Gastroesophageal sphincter (tissue), 4 donors: ENCODE measurements at regions not wholly inside any gene's neighbourhood (a gene's known extent, or its start where the extent isn't known, plus 50 kb on each side); places are given as distances from the start of the nearest gene placed in this dataset.

Experiments used
- ATAC-seq: fragments of 150-250 bp; one replicate; pipeline ENCODE4 v1.9.1; 2016; ENCODE audit warnings: mild to moderate bottlenecking, moderate library complexity
- H3K27ac ChIP-seq, 4 donors: fragments of 200-600 bp; sonication (generic) in 3 of 4; 1 replicate in 3 of 4; 2 replicates in 1 of 4; pipeline ENCODE4 v1.5.1; 2016 to 2019
- H3K27me3 ChIP-seq: fragments of 200-600 bp; sonication (generic); one replicate; pipeline ENCODE4 v1.5.1; 2019
- H3K36me3 ChIP-seq, 2 donors: fragments of 200-600 bp; sonication (generic); one replicate each; pipeline ENCODE4 v1.5.1; 2019; ENCODE audit warnings: control low read depth in 1 of 2
- H3K4me1 ChIP-seq, 3 donors: fragments of 200-600 bp; sonication (generic); 1 replicate in 2 of 3; 2 replicates in 1 of 3; pipeline ENCODE4 v1.5.1; 2016 to 2019; ENCODE audit warnings: control low read depth in 2 of 3
- H3K4me3 ChIP-seq, 2 donors: fragments of 200-600 bp; sonication (generic); one replicate each; pipeline ENCODE4 v1.5.1; 2019; ENCODE audit warnings: mild to moderate bottlenecking in 1 of 2, moderate library complexity in 1 of 2
- H3K9me3 ChIP-seq, 3 donors: fragments of 200-600 bp; sonication (generic); one replicate each; pipeline ENCODE4 v1.5.1; 2017 to 2019; ENCODE audit warnings: control low read depth in 2 of 3
- EP300 ChIP-seq: sonication (generic); formaldehyde crosslinking; IDR thresholded peaks from one replicate; pipeline ENCODE4 v1.6.1; 2017; ENCODE audit warnings: antibody characterized with exemption, mild to moderate bottlenecking
- POLR2A ChIP-seq, 2 donors: fragments of 450-650 bp; IDR thresholded peaks; one replicate each; pipeline ENCODE4 v1.6.1; 2017; ENCODE audit warnings: antibody characterized with exemption in 2 of 2, mild to moderate bottlenecking in 2 of 2, moderate library complexity in 1 of 2
- POLR2AphosphoS5 ChIP-seq: sonication (generic); formaldehyde crosslinking; IDR thresholded peaks from one replicate; pipeline ENCODE4 v1.6.1; 2017; ENCODE audit warnings: antibody characterized with exemption
- WGBS, 2 donors: methylation state at CpG; one replicate each; pipeline ENCODE4 v1.1.5; 2018; ENCODE audit warnings: low coverage in 1 of 2; 5-methylcytosine and 5-hydroxymethylcytosine counted together
- TF ChIP-seq, protein P1 (sequence below), 4 experiments: fragments of 200-600 bp in 2 of 4; fragments of 450-650 bp in 2 of 4; sonication (generic) in 1 of 4; IDR thresholded peaks; one replicate each; pipeline ENCODE4 v1.5.1; 2017 to 2019; ENCODE audit warnings: antibody characterized with exemption in 4 of 4, mild to moderate bottlenecking in 2 of 4, moderate library complexity in 2 of 4

DNA sequence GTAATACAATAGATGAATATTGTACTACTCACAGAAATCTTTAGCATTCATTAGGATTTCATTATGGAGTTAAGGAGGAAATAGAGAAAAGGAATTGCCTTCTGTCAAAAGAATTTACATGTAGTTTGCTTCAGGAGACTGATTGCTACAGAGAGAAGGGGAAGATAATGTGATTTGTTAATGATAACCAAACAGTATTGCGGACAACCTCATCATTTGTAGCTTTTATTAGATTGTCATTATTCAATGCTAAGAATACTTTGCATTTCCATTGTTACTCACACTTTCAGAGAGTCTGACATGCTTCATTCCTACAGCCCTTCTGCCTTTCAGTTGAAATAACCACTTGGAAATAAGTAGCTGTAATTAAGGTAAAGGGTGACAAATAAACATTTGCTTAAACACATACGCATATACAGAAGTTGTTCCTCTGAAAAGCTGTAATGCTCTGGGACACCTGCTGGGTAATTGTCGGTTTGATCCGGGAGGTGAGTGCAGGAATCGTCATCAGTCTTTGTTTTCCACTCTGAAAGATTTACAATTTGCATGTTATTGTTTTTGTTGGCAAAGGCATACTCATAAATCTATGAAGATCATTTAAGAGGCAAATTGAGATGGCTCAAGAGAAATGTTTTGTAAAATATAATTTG, 600.2 kb downstream of the TRHDE start:
- H3K36me3 ChIP-seq = no peaks in the 10 kb centered on the region
- WGBS, 2 donors = 49 to 50% methylated on average over 5 of the region's 5 CpGs
- no peak overlapping the region for H3K4me3 ChIP-seq
- TF ChIP-seq EP300 = no peak
- no peak for TF ChIP-seq POLR2AphosphoS5
- TF ChIP-seq, protein P1, sequence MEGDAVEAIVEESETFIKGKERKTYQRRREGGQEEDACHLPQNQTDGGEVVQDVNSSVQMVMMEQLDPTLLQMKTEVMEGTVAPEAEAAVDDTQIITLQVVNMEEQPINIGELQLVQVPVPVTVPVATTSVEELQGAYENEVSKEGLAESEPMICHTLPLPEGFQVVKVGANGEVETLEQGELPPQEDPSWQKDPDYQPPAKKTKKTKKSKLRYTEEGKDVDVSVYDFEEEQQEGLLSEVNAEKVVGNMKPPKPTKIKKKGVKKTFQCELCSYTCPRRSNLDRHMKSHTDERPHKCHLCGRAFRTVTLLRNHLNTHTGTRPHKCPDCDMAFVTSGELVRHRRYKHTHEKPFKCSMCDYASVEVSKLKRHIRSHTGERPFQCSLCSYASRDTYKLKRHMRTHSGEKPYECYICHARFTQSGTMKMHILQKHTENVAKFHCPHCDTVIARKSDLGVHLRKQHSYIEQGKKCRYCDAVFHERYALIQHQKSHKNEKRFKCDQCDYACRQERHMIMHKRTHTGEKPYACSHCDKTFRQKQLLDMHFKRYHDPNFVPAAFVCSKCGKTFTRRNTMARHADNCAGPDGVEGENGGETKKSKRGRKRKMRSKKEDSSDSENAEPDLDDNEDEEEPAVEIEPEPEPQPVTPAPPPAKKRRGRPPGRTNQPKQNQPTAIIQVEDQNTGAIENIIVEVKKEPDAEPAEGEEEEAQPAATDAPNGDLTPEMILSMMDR (IDR thresholded peaks at IDR 0.05) = no peak
- no peak for TF ChIP-seq POLR2A (IDR thresholded peaks at IDR 0.05)
- no peaks in the 10 kb centered on the region for H3K27me3 ChIP-seq
- no peaks in the 10 kb centered on the region for H3K4me1 ChIP-seq
- ATAC-seq = no peak
- no peak overlapping the region for H3K27ac ChIP-seq
- peaks cover 0 to 19% (median 0%) of the 10 kb centered on the region in 3 donors for H3K9me3 ChIP-seq

DNA sequence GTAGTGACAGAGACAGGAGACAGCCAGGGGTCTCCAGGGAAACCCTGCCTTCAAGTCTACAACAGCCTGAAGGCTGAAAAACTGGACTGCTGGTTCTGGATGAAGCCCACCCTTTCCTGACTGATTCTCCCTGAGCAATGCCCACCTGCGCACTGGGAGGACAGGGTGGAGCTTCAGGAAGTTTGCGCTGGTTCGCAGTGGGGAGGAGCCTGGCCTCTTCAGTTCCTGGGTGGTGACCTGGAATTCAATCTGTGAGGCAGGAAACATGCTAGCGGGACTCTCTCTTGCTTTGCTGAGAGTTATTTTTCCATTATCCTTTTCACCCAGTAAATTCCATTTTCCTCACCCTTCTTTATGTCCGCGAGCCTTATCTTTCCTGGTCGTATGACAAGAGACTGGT, 600.8 kb downstream of the TRHDE start:
- peaks cover 0 to 19% (median 0%) of the 10 kb centered on the region in 3 donors for H3K9me3 ChIP-seq
- no peaks in the 10 kb centered on the region for H3K4me1 ChIP-seq
- no peaks in the 10 kb centered on the region for H3K36me3 ChIP-seq
- 60 to 88% methylated on average over 5 of the region's 7 CpGs for whole genome bisulfite sequencing, 2 donors
- TF ChIP-seq POLR2AphosphoS5 (no peak), POLR2A (IDR thresholded peaks at IDR 0.05) (no peak), EP300 (no peak)
- TF ChIP-seq, protein P1 (IDR thresholded peaks at IDR 0.05) = no peak
- no peak overlapping the region for H3K27ac ChIP-seq
- no peaks in the 10 kb centered on the region for H3K27me3 ChIP-seq
- no peak for ATAC-seq
- no peak overlapping the region for H3K4me3 ChIP-seq

DNA sequence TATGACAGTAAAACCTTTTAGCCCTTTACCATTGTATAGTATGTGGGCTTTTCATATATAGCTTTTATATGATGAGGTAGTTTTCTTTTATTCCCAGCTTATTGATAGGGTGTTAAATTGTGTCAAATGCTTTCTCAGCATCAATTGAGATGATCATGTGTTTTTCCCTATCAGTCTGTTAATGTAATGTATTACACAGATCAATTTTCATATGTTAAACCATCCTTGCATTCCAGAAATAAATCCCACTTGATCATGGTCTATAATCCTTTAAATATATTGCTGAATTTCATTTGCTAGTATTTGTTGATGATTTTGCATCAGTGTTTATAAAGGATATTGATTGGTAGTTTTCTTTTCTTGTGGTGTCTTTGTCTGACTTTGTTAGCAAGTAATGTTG, 603.9 kb downstream of the TRHDE start:
- no peak overlapping the region for H3K4me3 ChIP-seq
- H3K4me1 ChIP-seq = no peaks in the 10 kb centered on the region
- no peaks in the 10 kb centered on the region for H3K27me3 ChIP-seq
- no peak overlapping the region for H3K27ac ChIP-seq
- H3K36me3 ChIP-seq = no peaks in the 10 kb centered on the region
- peaks cover 0 to 19% (median 0%) of the 10 kb centered on the region in 3 donors for H3K9me3 ChIP-seq
- no peak for TF ChIP-seq POLR2A (IDR thresholded peaks at IDR 0.05)
- TF ChIP-seq, protein P1 (IDR thresholded peaks at IDR 0.05) = no peak
- TF ChIP-seq EP300 = no peak
- no peak for TF ChIP-seq POLR2AphosphoS5
- no peak for ATAC-seq

DNA sequence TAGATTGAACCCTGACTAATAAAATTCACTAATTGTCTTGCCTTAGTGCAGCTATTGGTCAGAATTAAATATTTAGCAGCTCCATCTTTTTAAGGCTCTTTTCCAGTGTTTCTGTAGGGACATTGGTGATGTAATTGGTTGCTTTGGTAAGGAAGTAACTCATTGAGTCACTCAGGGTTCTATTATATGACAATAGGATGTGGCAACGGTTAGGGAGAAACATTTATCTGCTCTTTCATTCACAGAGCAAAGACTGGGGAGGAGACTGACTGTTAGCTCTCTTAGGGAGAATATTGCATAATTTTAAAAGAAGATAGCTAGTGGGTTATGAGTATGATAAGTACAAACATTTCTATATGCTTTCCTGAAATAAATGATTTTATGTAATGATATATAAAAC, 616.5 kb downstream of the TRHDE start:
- H3K27me3 ChIP-seq = no peaks in the 10 kb centered on the region
- TF ChIP-seq, protein P1 (IDR thresholded peaks at IDR 0.05) = no peak
- TF ChIP-seq POLR2AphosphoS5 (no peak), POLR2A (IDR thresholded peaks at IDR 0.05) (no peak), EP300 (no peak)
- no peak overlapping the region for H3K27ac ChIP-seq
- no peak for ATAC-seq
- H3K4me1 ChIP-seq = no peaks in the 10 kb centered on the region
- H3K4me3 ChIP-seq = no peak overlapping the region
- 14 to 56% methylated on average over 1 of the region's 1 CpG for WGBS, 2 donors
- H3K36me3 ChIP-seq = no peaks in the 10 kb centered on the region
- H3K9me3 ChIP-seq = no peaks in the 10 kb centered on the region

DNA sequence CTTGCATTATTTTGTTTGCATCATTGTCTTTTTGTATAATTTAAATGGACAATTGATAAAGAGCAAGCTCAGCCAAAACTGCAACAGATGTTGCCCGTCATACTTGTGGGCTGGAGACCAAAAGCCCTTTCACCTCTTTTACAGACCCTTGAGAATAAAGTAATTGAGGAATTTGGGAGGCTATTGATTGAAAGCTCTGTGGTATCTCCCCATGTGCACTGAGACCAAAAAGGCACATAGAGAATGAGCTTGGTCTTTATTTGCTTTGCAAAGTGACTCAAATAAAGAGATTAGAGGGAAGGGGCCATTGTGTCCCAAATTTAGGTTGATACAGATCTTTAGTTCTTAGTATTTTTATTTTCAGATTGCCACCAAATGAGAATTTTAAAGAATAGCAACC, 617.6 kb downstream of the TRHDE start:
- no peaks in the 10 kb centered on the region for H3K27me3 ChIP-seq
- TF ChIP-seq POLR2AphosphoS5 (no peak), POLR2A (IDR thresholded peaks at IDR 0.05) (no peak), EP300 (no peak)
- TF ChIP-seq, protein P1 (IDR thresholded peaks at IDR 0.05) = no peak
- no peaks in the 10 kb centered on the region for H3K9me3 ChIP-seq
- 27 to 53% methylated on average over 1 of the region's 1 CpG for WGBS, 2 donors
- no peaks in the 10 kb centered on the region for H3K4me1 ChIP-seq
- no peaks in the 10 kb centered on the region for H3K36me3 ChIP-seq
- H3K4me3 ChIP-seq = no peak overlapping the region
- no peak for ATAC-seq
- H3K27ac ChIP-seq = no peak overlapping the region
